ENCODE measurements at regions not wholly inside any gene's neighbourhood (a gene's known extent, or its start where the extent isn't known, plus 50 kb on each side); places are given as distances from the start of the nearest gene placed in this dataset.
"Not testable (repeated sequence)": the region's sequence is repeated elsewhere in the genome, so short reads cannot be mapped to it uniquely, and the experiment has no call there.

DNA sequence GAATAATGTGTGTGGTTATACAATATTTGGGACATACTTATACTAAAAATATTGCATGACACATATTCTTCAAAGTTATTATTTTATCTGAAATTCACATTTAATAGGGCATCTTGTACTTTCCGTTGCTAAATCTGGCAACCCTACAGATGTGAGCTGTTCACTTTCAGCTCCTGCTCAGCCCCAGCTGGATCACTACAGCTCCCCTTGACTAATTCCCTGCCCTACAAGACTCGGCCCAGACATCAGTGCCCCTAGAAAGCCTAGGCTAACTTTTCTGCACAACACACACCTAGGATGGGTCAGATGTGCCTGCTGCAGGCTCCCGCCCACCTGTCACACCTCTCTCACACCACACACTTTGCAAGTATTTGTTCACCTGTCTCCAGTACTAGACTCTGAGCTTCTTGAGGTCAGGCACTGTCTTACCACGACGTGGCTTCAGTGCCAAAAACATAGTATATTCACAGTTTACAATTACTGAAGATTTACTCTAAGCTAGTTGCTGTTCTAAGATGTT is 84.1 kb downstream of the PRR15 start:
- TF ChIP-seq, protein P1, sequence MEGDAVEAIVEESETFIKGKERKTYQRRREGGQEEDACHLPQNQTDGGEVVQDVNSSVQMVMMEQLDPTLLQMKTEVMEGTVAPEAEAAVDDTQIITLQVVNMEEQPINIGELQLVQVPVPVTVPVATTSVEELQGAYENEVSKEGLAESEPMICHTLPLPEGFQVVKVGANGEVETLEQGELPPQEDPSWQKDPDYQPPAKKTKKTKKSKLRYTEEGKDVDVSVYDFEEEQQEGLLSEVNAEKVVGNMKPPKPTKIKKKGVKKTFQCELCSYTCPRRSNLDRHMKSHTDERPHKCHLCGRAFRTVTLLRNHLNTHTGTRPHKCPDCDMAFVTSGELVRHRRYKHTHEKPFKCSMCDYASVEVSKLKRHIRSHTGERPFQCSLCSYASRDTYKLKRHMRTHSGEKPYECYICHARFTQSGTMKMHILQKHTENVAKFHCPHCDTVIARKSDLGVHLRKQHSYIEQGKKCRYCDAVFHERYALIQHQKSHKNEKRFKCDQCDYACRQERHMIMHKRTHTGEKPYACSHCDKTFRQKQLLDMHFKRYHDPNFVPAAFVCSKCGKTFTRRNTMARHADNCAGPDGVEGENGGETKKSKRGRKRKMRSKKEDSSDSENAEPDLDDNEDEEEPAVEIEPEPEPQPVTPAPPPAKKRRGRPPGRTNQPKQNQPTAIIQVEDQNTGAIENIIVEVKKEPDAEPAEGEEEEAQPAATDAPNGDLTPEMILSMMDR (IDR thresholded peaks at IDR 0.05), result not testable (repeated sequence)
- TF ChIP-seq POLR2A, POLR2AphosphoS5, EP300 (IDR thresholded peaks at IDR 0.05): not testable (repeated sequence)

Data from stomach (tissue), 4 donors.